ENCODE measurements at regions not wholly inside any gene's neighbourhood (a gene's known extent, or its start where the extent isn't known, plus 50 kb on each side); places are given as distances from the start of the nearest gene placed in this dataset.

DNA sequence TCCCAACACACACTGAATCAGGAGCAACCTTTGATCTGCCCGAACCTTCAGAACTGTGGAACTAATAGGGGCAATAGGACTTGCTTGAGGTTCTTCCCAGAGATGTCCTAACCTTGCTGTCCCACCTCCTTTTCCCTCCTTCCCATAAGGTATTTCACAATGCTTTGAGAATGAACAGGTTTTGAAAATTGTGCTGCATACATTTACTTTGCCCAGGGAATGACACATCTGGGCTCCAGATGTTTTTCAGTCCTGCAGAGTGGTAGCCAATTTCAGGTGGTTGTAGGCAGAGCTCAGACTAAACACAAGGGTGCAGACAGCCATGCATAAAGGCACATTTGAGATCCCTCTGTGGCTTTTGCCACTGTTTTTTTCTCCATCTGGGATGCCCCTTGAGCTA is 206.7 kb upstream of the PWP1 start:
- no peaks in the 10 kb centered on the region for H3K79me1 ChIP-seq (replicated peaks; ENCODE audit: low read length, poor library complexity, severe bottlenecking)
- no peaks in the 10 kb centered on the region for H3K4me1 ChIP-seq (ENCODE audit: control insufficient read depth, insufficient read depth, low read depth, low read length)
- no peak overlapping the region for H3K4me2 ChIP-seq (ENCODE audit: low read length, poor library complexity, severe bottlenecking)
- no peak overlapping the region for H3K4ac ChIP-seq (ENCODE audit: low read depth in 1 of 2, low read length in 2 of 2)
- no peak overlapping the region for H2AFZ ChIP-seq (ENCODE audit: low read depth, low read length)
- H4K91ac ChIP-seq (ENCODE audit: low read length), result no peak overlapping the region
- DNase-seq, result no peak
- no peak overlapping the region for H3K4me3 ChIP-seq (ENCODE audit: insufficient read depth in 1 of 2, low read depth in 1 of 2, low read length in 2 of 2)
- H3K18ac ChIP-seq (ENCODE audit: low read depth in 1 of 2, low read length in 2 of 2), result no peak overlapping the region
- H3K14ac ChIP-seq (ENCODE audit: low read length in 2 of 2), result no peak overlapping the region
- H2AK5ac ChIP-seq (ENCODE audit: low read length, severe bottlenecking), result no peak overlapping the region
- no peak overlapping the region for H3K9ac ChIP-seq (ENCODE audit: low read length)
- 78% methylated on average over 1 of the region's 1 CpG for WGBS
- H3K9me3 ChIP-seq (ENCODE audit: control insufficient read depth, low read length), result no peaks in the 10 kb centered on the region
- no peak overlapping the region for H4K8ac ChIP-seq (ENCODE audit: low read length)
- H2BK120ac ChIP-seq (ENCODE audit: low read depth, low read length), result no peak overlapping the region
- no peak overlapping the region for H2BK12ac ChIP-seq (ENCODE audit: low read length in 2 of 2)
- H3K27me3 ChIP-seq (ENCODE audit: control insufficient read depth in 1 of 2, insufficient read depth in 1 of 2, low read length in 2 of 2), result peaks cover 0 to 12% of the 10 kb centered on the region in 2 experiments
- H2BK15ac ChIP-seq (ENCODE audit: low read depth, poor library complexity, severe bottlenecking), result no peak overlapping the region
- no peak overlapping the region for H3K23ac ChIP-seq (ENCODE audit: low read length in 2 of 2)
- H2BK5ac ChIP-seq (ENCODE audit: low read depth, low read length, poor library complexity, severe bottlenecking), result no peak overlapping the region
- no peak overlapping the region for H3K27ac ChIP-seq (ENCODE audit: low read length, poor library complexity, severe bottlenecking)
- H3K36me3 ChIP-seq (ENCODE audit: control insufficient read depth in 1 of 2, insufficient read depth in 2 of 2, low read depth in 1 of 2, low read length in 2 of 2), result no peaks in the 10 kb centered on the region

DNA sequence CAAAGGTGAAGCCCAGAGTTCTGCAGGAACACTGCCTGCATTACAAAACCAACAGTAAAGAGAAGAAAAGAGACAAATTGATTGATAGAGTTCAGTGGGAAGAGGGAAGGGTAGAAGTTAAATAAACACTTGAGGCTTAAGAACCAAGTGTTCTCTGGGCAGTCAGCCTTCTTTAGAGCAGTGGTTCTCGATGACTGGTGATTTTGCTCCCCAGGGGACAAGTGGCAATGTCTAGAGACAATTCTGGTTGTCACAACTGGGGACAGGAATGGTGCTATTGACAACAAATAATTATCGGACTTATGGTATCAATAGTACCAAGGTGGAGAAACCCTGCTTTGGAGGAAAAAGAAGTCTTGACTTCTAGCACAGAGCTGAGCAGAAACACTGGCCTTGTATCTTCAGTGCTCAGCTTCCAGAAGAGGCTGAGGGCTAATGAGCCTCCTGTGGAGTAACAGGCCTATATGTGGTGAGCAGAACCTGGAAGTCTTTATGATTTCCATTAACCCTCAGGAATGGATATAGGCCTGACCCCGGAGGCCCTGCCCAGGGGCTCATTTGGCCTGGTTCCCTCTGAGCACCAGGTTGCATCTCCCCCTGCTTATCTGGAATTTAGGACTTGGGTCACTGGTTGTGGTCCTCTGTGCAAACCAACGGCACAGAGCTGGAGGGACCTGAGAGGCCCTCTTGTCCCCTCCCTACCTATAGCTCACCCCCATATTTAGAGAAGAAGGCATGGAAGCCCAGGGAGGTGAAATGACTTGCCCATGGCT is 204.6 kb upstream of the PWP1 start:
- WGBS, result 58% methylated on average over 3 of the region's 4 CpGs
- Histone ChIP-seq H2AK5ac (ENCODE audit: low read length, severe bottlenecking) (no peak overlapping the region), H2BK15ac (ENCODE audit: low read depth, poor library complexity, severe bottlenecking) (no peak overlapping the region), H3K14ac (ENCODE audit: low read length in 2 of 2) (no peak overlapping the region), H3K4me3 (ENCODE audit: insufficient read depth in 1 of 2, low read depth in 1 of 2, low read length in 2 of 2) (no peak overlapping the region), H2AFZ (ENCODE audit: low read depth, low read length) (no peak overlapping the region), H3K27me3 (ENCODE audit: control insufficient read depth in 1 of 2, insufficient read depth in 1 of 2, low read length in 2 of 2) (peaks cover 0 to 9% of the 10 kb centered on the region in 2 experiments), H3K79me1 (replicated peaks; ENCODE audit: low read length, poor library complexity, severe bottlenecking) (no peaks in the 10 kb centered on the region), H4K91ac (ENCODE audit: low read length) (no peak overlapping the region), H3K4ac (ENCODE audit: low read depth in 1 of 2, low read length in 2 of 2) (no peak overlapping the region), H3K9me3 (ENCODE audit: control insufficient read depth, low read length) (no peaks in the 10 kb centered on the region), H3K36me3 (ENCODE audit: control insufficient read depth in 1 of 2, insufficient read depth in 2 of 2, low read depth in 1 of 2, low read length in 2 of 2) (no peaks in the 10 kb centered on the region), H2BK5ac (ENCODE audit: low read depth, low read length, poor library complexity, severe bottlenecking) (no peak overlapping the region), H3K18ac (ENCODE audit: low read depth in 1 of 2, low read length in 2 of 2) (no peak overlapping the region), H3K4me1 (ENCODE audit: control insufficient read depth, insufficient read depth, low read depth, low read length) (no peaks in the 10 kb centered on the region), H3K27ac (ENCODE audit: low read length, poor library complexity, severe bottlenecking) (no peak overlapping the region), H4K8ac (ENCODE audit: low read length) (no peak overlapping the region), H3K9ac (ENCODE audit: low read length) (no peak overlapping the region), H2BK12ac (ENCODE audit: low read length in 2 of 2) (no peak overlapping the region), H2BK120ac (ENCODE audit: low read depth, low read length) (no peak overlapping the region), H3K4me2 (ENCODE audit: low read length, poor library complexity, severe bottlenecking) (no peak overlapping the region), H3K23ac (ENCODE audit: low read length in 2 of 2) (no peak overlapping the region)
- DNase-seq, result no peak

DNA sequence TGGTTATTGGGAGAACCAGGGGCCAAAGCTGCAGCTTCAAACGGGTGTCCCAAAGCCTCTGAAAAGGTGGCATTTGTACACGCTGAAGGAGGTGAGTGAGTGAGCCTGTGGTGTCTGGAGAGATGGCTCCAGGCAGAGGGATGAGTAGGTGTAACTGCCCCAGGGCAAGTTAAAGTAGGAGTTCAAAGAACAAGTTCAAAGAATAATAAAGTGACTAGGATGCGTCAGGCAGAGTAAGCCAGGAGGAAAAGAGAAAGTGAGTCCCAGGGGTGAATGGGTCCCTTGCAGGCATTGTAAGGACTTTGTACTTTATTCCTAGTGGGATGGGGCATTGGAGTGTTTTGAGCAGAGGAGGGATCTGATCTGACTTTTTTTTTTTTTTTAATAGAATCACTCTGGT is 201.4 kb upstream of the PWP1 start:
- H4K8ac ChIP-seq (ENCODE audit: low read length), result no peak overlapping the region
- H3K27ac ChIP-seq (ENCODE audit: low read length, poor library complexity, severe bottlenecking), result no peak overlapping the region
- no peaks in the 10 kb centered on the region for H3K9me3 ChIP-seq (ENCODE audit: control insufficient read depth, low read length)
- H3K23ac ChIP-seq (ENCODE audit: low read length in 2 of 2), result no peak overlapping the region
- no peak overlapping the region for H4K91ac ChIP-seq (ENCODE audit: low read length)
- no peak overlapping the region for H2AK5ac ChIP-seq (ENCODE audit: low read length, severe bottlenecking)
- H2BK120ac ChIP-seq (ENCODE audit: low read depth, low read length), result no peak overlapping the region
- no peaks in the 10 kb centered on the region for H3K4me1 ChIP-seq (ENCODE audit: control insufficient read depth, insufficient read depth, low read depth, low read length)
- H3K4me3 ChIP-seq (ENCODE audit: insufficient read depth in 1 of 2, low read depth in 1 of 2, low read length in 2 of 2), result no peak overlapping the region
- no peak overlapping the region for H3K9ac ChIP-seq (ENCODE audit: low read length)
- H3K36me3 ChIP-seq (ENCODE audit: control insufficient read depth in 1 of 2, insufficient read depth in 2 of 2, low read depth in 1 of 2, low read length in 2 of 2), result no peaks in the 10 kb centered on the region
- WGBS, result 82% methylated on average over 3 of the region's 3 CpGs
- H3K4me2 ChIP-seq (ENCODE audit: low read length, poor library complexity, severe bottlenecking), result no peak overlapping the region
- H3K27me3 ChIP-seq (ENCODE audit: control insufficient read depth in 1 of 2, insufficient read depth in 1 of 2, low read length in 2 of 2), result peaks cover 0 to 6% of the 10 kb centered on the region in 2 experiments
- no peak overlapping the region for H3K18ac ChIP-seq (ENCODE audit: low read depth in 1 of 2, low read length in 2 of 2)
- no peak for DNase-seq
- no peak overlapping the region for H2AFZ ChIP-seq (ENCODE audit: low read depth, low read length)
- no peak overlapping the region for H2BK12ac ChIP-seq (ENCODE audit: low read length in 2 of 2)
- H3K79me1 ChIP-seq (replicated peaks; ENCODE audit: low read length, poor library complexity, severe bottlenecking), result peaks cover 1% of the 10 kb centered on the region
- no peak overlapping the region for H3K14ac ChIP-seq (ENCODE audit: low read length in 2 of 2)
- no peak overlapping the region for H2BK5ac ChIP-seq (ENCODE audit: low read depth, low read length, poor library complexity, severe bottlenecking)
- H3K4ac ChIP-seq (ENCODE audit: low read depth in 1 of 2, low read length in 2 of 2), result no peak overlapping the region
- no peak overlapping the region for H2BK15ac ChIP-seq (ENCODE audit: low read depth, poor library complexity, severe bottlenecking)

DNA sequence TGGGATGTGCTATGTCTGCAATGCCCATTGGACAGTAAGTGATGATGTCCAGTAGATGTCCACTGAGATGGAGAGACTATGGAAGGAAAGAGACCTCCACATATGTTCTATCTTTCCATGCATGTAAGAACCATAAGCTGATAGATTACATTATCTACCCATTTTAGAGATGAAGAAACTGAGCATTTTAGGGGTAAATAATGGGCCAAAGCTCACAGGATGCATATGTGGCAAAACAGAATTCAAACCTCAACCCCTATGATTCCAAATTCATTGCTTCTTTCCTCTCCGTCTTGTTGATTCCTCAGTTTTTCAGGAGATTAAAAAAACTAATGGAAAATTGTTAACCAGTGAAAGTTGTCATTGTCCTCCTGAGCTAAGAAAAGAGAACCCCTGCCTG is 200.7 kb upstream of the PWP1 start:
- H3K18ac ChIP-seq (ENCODE audit: low read depth in 1 of 2, low read length in 2 of 2), result no peak overlapping the region
- no peak overlapping the region for H2BK120ac ChIP-seq (ENCODE audit: low read depth, low read length)
- H2BK12ac ChIP-seq (ENCODE audit: low read length in 2 of 2), result no peak overlapping the region
- H2AFZ ChIP-seq (ENCODE audit: low read depth, low read length), result no peak overlapping the region
- H2BK5ac ChIP-seq (ENCODE audit: low read depth, low read length, poor library complexity, severe bottlenecking), result no peak overlapping the region
- no peak overlapping the region for H3K4me2 ChIP-seq (ENCODE audit: low read length, poor library complexity, severe bottlenecking)
- H4K8ac ChIP-seq (ENCODE audit: low read length), result no peak overlapping the region
- no peak overlapping the region for H2AK5ac ChIP-seq (ENCODE audit: low read length, severe bottlenecking)
- H3K27me3 ChIP-seq (ENCODE audit: control insufficient read depth in 1 of 2, insufficient read depth in 1 of 2, low read length in 2 of 2), result peaks cover 0 to 2% of the 10 kb centered on the region in 2 experiments
- WGBS, result no CpG with 5 or more reads among the region's 1 CpG
- no peaks in the 10 kb centered on the region for H3K4me1 ChIP-seq (ENCODE audit: control insufficient read depth, insufficient read depth, low read depth, low read length)
- H3K27ac ChIP-seq (ENCODE audit: low read length, poor library complexity, severe bottlenecking), result no peak overlapping the region
- H3K9ac ChIP-seq (ENCODE audit: low read length), result no peak overlapping the region
- no peaks in the 10 kb centered on the region for H3K36me3 ChIP-seq (ENCODE audit: control insufficient read depth in 1 of 2, insufficient read depth in 2 of 2, low read depth in 1 of 2, low read length in 2 of 2)
- H3K4me3 ChIP-seq (ENCODE audit: insufficient read depth in 1 of 2, low read depth in 1 of 2, low read length in 2 of 2), result no peak overlapping the region
- no peak overlapping the region for H4K91ac ChIP-seq (ENCODE audit: low read length)
- H3K4ac ChIP-seq (ENCODE audit: low read depth in 1 of 2, low read length in 2 of 2), result no peak overlapping the region
- no peak overlapping the region for H3K23ac ChIP-seq (ENCODE audit: low read length in 2 of 2)
- no peak overlapping the region for H2BK15ac ChIP-seq (ENCODE audit: low read depth, poor library complexity, severe bottlenecking)
- H3K14ac ChIP-seq (ENCODE audit: low read length in 2 of 2), result no peak overlapping the region
- no peaks in the 10 kb centered on the region for H3K9me3 ChIP-seq (ENCODE audit: control insufficient read depth, low read length)
- peaks cover 1% of the 10 kb centered on the region for H3K79me1 ChIP-seq (replicated peaks; ENCODE audit: low read length, poor library complexity, severe bottlenecking)
- no peak for DNase-seq

All from mesenchymal stem cell (in vitro differentiated cells and primary cell).